ENCODE measurements at regions not wholly inside any gene's neighbourhood (a gene's known extent, or its start where the extent isn't known, plus 50 kb on each side); places are given as distances from the start of the nearest gene placed in this dataset.

DNA sequence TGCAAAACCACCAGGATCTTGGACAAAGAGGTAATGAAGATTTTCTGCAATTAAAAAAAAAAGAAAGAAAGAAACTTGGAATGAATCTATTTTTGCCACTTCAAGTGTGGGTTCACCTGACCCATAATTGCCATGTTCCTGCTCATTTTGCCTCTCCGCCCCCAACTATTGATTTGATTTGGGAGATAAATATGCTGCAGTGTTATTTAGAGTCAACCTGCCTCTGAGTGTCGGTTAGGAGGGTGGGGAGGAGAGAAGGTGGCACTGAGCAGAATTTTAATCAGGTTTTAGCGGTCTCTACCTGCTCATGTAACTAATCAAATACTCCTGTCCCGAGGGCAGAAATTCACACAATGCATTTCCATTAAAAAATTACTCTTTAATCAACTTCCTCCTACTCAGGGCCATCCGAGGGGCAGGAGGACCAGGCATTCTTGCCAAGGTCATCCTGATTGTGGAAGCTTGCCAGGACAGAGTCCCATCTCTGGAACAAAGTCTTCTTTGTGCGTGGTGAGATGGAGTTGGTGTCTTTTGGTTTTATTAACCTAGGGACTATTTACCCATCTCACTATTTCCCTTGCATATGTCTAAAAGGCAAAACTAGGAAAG lies 300.1 kb downstream of the CDH26 start:
- Histone ChIP-seq H3K27ac (no peak overlapping the region), H3K4me3 (no peak overlapping the region)

DNA sequence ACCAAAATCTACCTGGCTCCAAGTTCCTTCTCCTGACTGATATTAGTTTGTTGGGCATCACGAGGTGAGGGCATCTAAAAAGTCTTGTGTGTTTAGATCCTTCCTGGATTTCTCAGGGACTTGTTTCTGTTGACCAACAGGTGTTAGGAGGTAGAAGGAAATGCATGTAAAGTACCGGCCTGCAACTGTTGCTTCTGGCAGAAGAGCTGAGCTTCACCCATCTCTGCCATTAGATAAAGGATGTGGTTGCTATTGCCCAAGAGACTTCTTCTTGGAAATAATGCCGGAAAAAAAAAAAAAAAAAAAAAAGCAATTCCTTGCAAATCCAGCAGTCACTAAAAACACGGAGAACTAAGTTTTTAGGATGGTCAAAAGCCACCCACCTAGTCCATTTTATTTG lies 303.1 kb downstream of the CDH26 start:
- Histone ChIP-seq H3K27ac (no peak overlapping the region), H3K4me3 (no peak overlapping the region)

DNA sequence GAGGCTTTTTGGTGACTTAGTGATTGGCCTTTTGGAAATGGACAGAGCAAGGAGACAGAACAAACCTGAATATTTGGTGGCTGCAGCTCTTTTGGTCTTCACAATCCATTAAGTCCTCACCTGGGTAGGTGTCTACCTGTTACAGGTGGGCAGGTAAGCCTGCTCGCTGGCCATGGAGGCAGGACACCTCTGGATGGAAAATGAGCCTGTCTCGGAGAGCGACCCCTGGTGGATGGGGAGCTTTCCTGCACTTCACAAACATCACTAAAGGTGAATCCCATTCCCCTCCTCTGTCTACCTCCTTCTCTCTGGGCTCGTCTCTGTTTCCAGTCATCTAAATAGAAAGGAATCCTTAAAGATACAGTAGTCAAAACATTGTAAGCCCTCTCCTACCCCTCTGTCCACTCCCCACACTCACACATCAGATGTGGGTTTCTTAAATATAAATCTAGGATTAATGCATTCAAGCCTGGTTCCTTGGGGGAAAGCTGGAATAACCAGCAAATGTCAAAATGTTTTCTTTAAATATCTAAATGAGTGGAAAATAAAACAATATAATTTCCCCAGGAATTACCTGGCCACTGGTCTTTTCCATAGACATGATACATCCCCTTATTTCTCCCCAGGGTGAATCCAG lies 304.9 kb downstream of the CDH26 start:
- H3K27ac ChIP-seq, result no peak overlapping the region
- H3K4me3 ChIP-seq, result no peak overlapping the region

DNA sequence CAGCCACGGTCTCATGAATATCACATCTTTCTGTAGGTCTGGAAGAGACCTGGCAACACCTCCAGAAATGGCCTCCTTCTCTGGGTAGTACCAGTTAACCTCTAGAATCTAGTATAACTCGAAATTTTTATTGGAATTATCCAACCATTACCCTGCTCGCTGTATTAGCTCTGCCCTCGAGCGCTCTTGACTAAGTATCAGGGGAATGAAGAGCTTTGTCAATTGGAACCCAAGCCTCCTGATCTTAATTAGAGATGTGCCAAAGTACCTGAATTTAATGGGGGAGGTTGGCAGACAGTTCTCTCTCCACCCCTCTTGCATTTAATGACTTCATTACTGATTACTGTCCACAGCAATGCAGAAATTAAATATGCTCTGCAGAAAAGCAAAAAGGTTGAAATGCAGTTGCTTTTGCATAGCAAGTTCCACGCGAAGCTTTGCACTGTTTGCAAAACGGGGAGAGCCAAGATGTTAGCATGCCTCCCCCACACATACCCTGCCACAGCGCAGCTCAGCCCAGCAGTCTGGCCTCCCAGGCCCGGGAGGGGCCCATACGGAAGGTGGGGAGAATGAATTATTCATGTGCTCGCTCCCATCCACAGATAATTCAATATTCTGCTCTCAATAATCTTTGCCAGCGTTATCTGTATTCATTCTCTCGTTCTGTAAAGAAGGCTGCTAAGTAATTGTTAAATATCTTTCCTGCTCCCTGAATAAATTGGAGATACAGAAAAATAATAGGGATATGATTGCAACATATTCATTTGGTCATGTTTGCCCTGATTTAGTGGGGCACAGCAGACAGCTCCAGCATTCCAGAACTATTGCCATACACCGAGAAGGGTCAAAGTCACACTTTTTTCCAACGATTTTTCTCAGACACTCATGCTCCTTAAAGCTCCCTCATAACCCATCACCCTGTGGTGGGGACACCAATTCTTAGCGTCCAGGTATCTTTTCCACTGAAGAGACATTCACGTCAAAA lies 305.8 kb downstream of the CDH26 start:
- no peak overlapping the region for H3K27ac ChIP-seq
- H3K4me3 ChIP-seq, result no peak overlapping the region

DNA sequence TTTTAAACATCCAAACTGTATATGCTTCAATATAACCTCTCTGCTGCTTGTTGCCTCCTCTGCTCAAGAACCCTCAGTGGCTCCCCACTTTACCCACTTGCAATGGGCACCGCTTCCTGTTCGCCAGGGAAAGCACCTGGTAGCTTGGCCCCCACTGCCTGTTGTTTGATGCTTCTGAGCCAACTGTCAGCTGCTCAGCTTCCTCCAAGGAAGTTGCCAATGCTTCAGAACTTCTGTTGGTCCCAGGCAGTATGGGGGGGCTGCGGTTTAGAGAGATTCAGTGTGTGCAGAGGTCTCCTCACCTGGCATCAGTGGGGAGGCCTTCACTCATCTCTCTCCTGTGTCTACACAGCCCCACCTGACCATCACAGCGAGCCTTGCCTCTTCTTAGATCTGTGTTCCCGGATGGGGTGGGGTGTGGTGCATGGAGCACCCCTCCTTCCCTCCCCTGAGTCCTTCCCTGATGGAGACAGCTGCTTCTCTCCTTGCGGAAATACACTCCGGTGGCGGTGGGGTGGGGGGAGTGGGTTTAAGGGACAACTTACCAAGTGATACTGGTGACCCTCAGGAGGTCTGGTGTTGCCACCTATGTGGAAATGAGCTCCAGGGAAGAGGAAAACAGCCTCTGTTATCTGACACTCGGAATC lies 308.1 kb downstream of the CDH26 start:
- H3K27ac ChIP-seq, result no peak overlapping the region
- H3K4me3 ChIP-seq, result no peak overlapping the region

DNA sequence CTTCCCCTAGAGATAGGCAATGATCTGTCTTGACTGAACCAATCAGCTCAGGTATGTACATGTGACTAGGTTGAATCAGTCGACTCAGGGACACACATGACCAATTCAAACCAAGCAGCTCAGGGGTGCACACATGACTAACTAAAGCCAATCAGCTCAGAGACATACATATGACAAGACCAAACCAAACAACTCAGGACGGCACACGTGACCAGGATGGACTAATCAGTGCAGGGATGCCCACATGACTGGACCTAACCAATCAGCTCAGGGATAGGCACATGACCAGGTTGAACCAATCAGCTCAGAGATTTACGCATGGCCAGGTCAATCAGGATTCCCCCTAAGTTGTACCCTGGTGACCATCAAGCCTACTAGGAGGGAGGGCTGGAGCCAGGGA lies 310.3 kb downstream of the CDH26 start:
- Histone ChIP-seq H3K27ac (no peak overlapping the region), H3K4me3 (no peak overlapping the region)

DNA sequence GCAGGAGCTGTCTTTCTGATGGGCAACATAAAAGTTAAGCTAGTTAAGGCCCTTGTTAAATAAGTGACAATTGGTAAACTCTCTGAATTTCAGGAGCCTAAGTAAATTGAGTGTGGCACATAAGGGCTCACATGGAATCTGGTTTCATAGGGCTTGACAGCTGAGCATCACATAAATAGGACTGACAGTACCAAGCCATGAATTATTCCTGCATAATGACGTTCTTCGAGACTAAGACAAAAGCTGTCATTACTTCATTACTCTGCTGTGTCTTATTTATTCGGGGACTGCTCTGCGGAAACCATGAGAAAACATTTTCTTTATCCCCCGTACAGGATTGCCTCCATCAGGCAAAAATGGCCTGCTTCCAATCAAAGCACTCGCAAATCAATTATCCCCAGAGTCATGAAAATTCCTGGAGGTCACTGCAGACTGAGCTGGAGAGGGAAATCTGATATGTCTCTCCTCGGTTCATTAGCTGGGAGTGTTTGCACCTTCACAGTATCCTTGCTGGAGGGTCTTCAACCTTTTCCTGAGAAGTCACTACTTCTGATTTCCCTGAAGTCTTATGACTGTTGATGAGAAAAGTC lies 311.4 kb downstream of the CDH26 start:
- no peak overlapping the region for H3K27ac ChIP-seq

DNA sequence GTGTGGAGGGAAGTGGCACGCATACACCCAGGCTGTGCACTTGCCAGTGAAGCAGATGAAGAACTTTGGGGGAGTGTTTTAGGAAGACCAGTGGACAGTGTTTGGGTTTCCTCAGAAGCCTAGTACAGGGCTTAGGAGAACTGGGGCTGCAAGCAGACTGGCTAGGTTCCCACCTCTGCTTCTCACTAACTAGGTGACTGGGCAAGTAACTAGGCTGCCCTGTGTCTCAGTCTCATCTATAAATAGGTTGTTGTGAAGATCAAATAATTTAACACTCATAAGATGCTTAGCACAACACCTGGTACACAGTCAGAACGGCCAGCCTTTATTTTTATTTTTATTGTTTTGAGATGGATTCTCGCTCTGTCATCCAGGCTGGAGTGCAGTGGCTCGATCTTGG lies 312.1 kb downstream of the CDH26 start:
- Histone ChIP-seq H3K4me3 (no peak overlapping the region), H3K27ac (no peak overlapping the region)

More for the DNA sequence above, 311.4 kb downstream of the CDH26 start:
- no peak overlapping the region for H3K4me3 ChIP-seq

DNA sequence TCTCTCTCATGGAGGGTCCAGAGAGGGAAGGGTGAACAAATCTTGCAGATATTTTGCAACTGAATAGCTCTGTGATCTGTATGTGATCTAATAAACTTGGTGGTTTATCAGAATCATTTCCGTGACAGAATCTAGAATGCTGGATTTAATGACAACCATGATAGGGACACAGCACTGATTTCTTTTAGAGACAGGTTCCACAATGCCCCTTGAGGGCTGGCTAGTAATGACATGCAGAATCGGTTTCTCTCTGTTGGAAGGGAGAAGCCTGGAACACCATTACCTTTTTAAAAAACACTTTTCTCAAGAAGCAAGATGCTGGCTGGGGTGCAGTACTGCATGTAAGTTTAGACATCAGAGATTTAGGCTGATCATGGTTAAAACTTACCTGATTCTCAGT lies 313.4 kb downstream of the CDH26 start:
- H3K4me3 ChIP-seq, result no peak overlapping the region
- H3K27ac ChIP-seq, result no peak overlapping the region

DNA sequence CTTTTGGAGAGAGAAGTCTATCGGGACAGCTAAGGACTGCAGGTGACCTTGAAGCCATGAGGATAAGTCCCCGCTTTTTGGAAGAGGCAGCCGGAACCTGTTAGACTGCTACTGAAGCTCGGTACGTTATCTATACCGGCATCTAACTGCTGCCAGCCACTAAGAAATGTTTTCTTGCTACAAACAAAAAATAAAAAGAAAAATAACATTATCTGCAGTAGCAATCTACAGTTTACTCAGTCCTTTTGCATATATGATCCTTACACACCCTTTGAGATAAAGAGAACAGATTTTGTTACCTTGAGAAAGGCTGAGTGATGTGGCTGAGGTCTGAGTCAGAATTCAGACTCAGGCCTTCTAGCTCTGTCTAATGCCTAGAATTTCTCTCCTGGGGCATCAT lies 314.6 kb downstream of the CDH26 start:
- Histone ChIP-seq H3K4me3 (no peak overlapping the region), H3K27ac (no peak overlapping the region)

DNA sequence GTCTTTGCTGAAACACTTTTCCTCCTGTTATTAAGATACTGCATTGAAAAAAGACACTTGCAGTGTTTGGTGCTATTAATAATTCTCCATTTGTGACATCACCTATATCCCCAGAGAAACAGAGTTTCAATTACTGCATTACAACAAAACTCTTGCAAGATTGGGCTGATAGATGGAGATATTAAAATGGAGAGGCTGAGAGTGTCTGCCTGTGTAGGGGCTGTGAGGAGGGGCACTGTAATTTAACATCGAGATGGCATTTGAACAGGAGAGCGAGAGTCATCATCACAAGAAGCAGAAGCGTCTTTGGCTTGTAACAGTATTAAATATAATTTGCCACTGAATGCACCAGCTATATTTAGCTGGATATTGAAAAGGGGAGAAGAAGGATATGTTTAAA lies 316.5 kb downstream of the CDH26 start:
- Histone ChIP-seq H3K4me3 (no peak overlapping the region), H3K27ac (no peak overlapping the region)

DNA sequence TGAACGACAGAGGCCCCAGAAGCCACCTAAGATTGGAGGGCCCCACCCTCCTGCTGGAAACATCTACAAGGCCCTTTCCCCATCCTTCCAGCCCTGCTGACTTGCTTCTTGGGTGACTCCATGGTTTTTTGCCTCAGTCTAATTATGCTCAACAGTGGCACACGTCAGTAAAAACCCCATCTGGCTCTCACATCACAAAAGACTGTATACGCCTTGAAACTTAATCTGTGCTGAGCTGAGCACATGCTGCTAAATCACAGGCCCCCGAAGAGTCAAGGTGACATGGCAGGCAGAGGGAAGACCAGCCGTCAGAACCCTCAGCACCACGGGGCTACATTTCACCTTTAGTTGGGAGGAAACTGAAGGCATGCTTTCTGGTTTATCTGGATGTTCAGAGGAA lies 323.1 kb downstream of the CDH26 start:
- Histone ChIP-seq H3K27ac (no peak overlapping the region), H3K4me3 (no peak overlapping the region)

DNA sequence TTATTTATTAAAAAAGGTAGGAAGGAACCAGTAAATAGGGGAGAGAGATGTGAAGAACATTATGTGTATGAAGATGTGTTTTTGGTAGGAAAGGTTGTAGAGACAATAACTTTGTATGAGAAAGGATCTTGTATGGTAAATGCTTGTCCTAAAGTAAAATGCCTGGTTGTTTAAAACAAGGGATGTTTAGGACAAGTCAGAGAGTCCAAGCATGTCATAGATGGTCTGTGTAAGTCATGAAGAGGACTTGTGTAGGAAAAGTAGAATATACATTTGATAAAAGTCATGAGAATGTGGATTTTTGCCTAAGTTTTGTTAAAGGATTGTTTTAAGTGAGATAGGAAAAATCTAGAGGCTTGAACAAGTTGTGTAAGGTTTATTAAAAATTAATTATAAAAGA lies 325.1 kb downstream of the CDH26 start:
- no peak overlapping the region for H3K4me3 ChIP-seq

DNA sequence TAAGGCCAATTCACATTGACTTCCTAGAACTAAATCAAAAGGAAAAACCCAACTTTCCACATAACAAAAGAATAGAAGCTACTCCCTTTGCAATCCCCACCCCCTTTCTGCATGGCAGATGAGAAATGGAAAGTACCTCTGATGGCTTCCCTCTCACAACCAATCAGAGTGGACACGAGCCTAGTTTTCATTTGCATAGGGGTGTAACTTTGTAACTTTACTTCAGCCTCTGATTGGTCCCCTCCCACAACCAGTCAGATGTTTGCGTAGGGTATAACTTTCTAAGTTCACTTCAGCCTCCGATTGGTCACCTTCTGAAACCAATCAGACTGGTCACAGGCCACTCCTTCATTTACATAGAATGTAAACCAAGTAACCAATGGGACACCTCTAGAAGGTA lies 328.5 kb downstream of the CDH26 start:
- no peak overlapping the region for H3K4me3 ChIP-seq
- H3K27ac ChIP-seq, result no peak overlapping the region

More for the DNA sequence above, 325.1 kb downstream of the CDH26 start:
- H3K27ac ChIP-seq, result no peak overlapping the region

DNA sequence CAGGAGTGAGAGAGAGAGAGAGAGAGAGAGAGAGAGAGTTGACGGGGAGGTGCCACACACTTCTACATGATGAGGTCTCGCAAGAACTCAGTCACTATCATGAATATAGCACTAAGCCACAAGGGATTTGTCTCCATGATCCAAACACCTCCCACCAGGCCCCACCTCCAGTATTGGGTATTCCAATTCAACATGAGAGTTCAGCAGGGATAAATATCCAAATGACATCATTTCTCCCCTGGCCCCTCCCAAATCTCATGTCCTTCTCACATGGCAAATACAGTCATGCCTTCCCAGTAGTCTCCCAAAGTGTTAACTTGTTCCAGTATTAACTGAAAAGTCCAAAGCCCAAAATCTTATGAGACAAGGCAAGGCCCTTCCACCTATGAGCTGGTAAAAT lies 330.7 kb downstream of the CDH26 start:
- Histone ChIP-seq H3K4me3 (no peak overlapping the region), H3K27ac (no peak overlapping the region)

DNA sequence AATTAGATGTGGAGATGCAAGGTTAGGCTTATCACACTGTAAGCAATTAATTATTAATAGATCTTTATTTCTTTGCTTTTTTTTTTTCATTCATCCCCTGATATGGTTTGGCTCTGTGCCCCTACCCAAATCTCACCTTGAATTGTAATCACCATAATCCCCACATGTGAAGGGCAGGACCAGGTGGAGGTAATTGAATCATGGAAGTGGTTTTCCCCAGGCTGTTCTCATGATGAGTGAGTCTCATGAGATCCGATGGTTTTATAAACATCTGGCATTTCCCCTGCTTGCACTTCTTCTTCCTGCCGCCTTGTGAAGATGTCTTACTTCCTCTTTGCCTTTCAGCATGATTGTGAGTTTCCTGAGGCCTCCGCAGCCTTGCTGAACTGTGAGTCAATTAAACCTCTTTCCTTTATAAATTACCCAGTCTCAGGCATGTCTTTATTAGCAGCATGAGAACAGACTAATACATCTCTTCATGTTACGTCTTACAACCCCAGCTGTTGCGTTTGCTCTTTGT lies 333.8 kb downstream of the CDH26 start:
- H3K4me3 ChIP-seq, result no peak overlapping the region
- H3K27ac ChIP-seq, result no peak overlapping the region

DNA sequence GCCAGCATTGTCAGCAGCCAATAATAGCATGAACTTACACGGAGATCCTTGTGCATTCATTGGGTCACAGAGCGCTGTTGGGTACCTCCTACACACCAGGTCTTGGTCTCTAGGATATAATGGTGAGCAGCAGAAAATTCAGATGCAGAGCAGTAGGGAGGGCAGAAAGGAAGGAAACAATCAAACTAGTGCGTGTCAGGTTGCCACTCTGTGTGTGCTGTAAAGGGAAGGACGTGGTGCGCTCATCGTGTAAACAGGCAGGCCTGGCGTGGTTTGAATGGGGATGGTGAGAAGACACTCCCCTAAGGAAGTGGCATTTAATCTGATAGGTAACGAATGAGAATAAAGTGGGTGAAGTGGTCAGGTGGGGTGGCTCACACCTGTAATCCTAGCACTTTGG lies 336.4 kb downstream of the CDH26 start:
- H3K27ac ChIP-seq, result no peak overlapping the region
- H3K4me3 ChIP-seq, result no peak overlapping the region

DNA sequence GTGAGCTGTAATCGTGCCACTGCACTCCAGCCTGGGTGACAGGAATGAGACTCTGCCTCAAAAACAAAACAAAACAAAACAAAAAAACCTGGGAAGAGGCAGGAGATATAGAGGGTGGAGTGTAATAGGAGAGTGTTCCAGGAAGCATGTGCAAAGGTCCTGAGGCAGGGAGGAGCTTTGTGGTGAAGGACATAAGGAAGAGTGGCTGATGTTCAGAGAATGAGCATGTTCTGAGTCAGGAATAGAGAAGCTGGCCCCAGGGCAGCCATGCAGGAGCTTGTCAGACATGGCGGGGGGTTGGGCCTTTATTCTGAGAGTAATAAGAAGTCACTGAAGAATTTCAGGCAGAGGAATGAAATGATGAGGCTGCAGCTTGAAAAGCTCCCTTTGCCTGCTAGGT lies 337.0 kb downstream of the CDH26 start:
- Histone ChIP-seq H3K4me3 (no peak overlapping the region), H3K27ac (no peak overlapping the region)

DNA sequence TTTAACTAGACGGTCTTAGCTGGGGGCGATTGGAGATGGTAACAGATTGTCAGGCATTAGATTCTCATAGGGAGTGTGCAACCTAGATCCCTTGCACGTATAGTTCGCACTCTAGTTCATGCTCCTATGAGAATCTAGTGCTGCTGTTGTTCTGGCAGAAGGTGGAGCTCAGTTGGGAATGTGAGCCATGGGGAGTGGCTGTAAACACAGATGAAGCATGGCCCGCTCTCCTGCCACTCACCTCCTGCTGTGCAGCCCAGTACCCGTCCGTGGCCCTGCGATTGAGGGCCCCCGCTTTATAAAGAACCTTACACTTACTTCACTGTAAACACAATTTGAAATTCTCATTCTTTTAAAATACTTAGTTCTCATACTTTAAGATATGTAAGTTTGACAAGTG lies 339.4 kb downstream of the CDH26 start:
- no peak overlapping the region for H3K27ac ChIP-seq
- no peak overlapping the region for H3K4me3 ChIP-seq

DNA sequence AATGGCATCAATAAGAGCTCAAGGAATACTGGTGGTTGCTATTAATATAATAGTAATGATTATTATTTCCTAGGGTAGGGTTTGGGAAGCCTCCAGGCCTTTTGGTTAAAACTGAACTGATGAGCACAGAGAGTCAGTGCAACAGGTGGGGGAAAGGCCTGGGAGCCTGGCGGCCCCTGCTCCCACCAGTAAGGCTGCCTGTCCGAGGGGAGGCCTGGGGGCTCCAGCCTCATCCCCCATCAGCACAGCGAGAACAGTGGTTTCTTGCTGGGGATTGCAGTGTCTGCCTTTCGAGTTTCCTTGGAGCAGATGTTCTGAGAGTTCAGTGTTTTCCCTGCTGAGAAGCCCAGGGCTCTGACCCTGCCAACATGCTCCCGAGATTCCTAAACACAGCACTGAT lies 340.4 kb downstream of the CDH26 start:
- H3K4me3 ChIP-seq, result no peak overlapping the region
- no peak overlapping the region for H3K27ac ChIP-seq
